Spleen (tissue), 11 donors: ENCODE measurements at regions not wholly inside any gene's neighbourhood (a gene's known extent, or its start where the extent isn't known, plus 50 kb on each side); places are given as distances from the start of the nearest gene placed in this dataset.

Experiments used
- DNase-seq: peaks from one replicate; pipeline ENCODE4 v3.0.0-alpha.2; 2020
- H3K27ac ChIP-seq, 8 donors: fragments of 200-600 bp; sonication (generic) in 7 of 8; 1 replicate in 4 of 8; 2 replicates in 4 of 8; pipeline versions ENCODE4 v1.5.0 to v1.8.0; 2016 to 2021; ENCODE audit warnings: inconsistent platforms in 4 of 8, mild to moderate bottlenecking in 4 of 8, moderate library complexity in 1 of 8
- H3K27me3 ChIP-seq, 7 donors: fragments of 200-600 bp; sonication (generic) in 6 of 7; replicated peaks in 1 of 7; 1 replicate in 4 of 7; 2 replicates in 3 of 7; pipeline versions ENCODE4 v1.5.0 to v1.8.0; 2016 to 2021; ENCODE audit warnings: inconsistent platforms in 3 of 7, mild to moderate bottlenecking in 1 of 7
- H3K36me3 ChIP-seq, 6 donors: fragments of 200-600 bp; sonication (generic) in 5 of 6; 1 replicate in 4 of 6; 2 replicates in 2 of 6; pipeline versions ENCODE4 v1.5.0 to v1.8.0; 2016 to 2021; ENCODE audit warnings: inconsistent platforms in 2 of 6
- H3K4me1 ChIP-seq, 6 donors: fragments of 200-600 bp; sonication (generic) in 5 of 6; 1 replicate in 3 of 6; 2 replicates in 3 of 6; pipeline versions ENCODE4 v1.5.0 to v1.8.0; 2016 to 2021; ENCODE audit warnings: inconsistent platforms in 3 of 6
- H3K4me3 ChIP-seq, 8 donors: fragments of 200-600 bp; sonication (generic) in 7 of 8; 1 replicate in 4 of 8; 2 replicates in 4 of 8; pipeline versions ENCODE4 v1.5.0 to v1.8.0; 2016 to 2021; ENCODE audit warnings: inconsistent platforms in 4 of 8, mild to moderate bottlenecking in 4 of 8, moderate library complexity in 2 of 8
- H3K9me3 ChIP-seq, 8 donors: fragments of 200-600 bp; sonication (generic) in 7 of 8; 1 replicate in 4 of 8; 2 replicates in 4 of 8; pipeline versions ENCODE4 v1.5.0 to v1.8.0; 2016 to 2021; ENCODE audit warnings: inconsistent platforms in 4 of 8
- CTCF ChIP-seq, 11 experiments: fragments of 200-600 bp in 7 of 11; fragments of 450-650 bp in 4 of 11; sonication (generic) in 4 of 11; IDR thresholded peaks in 8 of 11; conservative IDR thresholded peaks in 3 of 11; 1 replicate in 7 of 11; 2 replicates in 4 of 11; pipeline versions ENCODE4 v1.4.0 to v1.8.0; 2016 to 2021; ENCODE audit warnings: antibody characterized with exemption in 11 of 11, inconsistent platforms in 4 of 11, mild to moderate bottlenecking in 1 of 11
- POLR2A ChIP-seq, 3 donors: fragments of 450-650 bp; IDR thresholded peaks; one replicate each; pipeline ENCODE4 v1.5.1; 2017; ENCODE audit warnings: antibody characterized with exemption in 3 of 3, mild to moderate bottlenecking in 1 of 3
- POLR2AphosphoS5 ChIP-seq, 3 donors: sonication (generic); formaldehyde crosslinking; IDR thresholded peaks; one replicate each; pipeline ENCODE4 v1.5.1; 2017; ENCODE audit warnings: antibody characterized with exemption in 3 of 3
- WGBS, 5 donors: extraction: QIAGEN DNeasy Blood & Tissue Kit in 3 of 5; methylation state at CpG; one replicate each; pipeline versions ENCODE4 v1.1.5 to v1.1.7; 2013 to 2018; 5-methylcytosine and 5-hydroxymethylcytosine counted together
- intact Hi-C: fragments of 100-400 bp; cut with DNase I; formaldehyde crosslinking; loops from one replicate; pipeline ENCODE4 v1.15.0; 2023; ENCODE audit warnings: low total_unique reads
- donor health status: healthy with polysubstance abuse.
- donor health status: DM: no; HTN: no; CAD: no; lungs with moderate emphysema.
- donor health status: DM: no; HTN: no; CAD: no.
- donor health status: Bipolar disorder and iron deficiency.
- donor health status: healthy.
- donor health status: DM: no; HTN: no; CAD: no.
- donor health status: DM: yes; HTN: yes; CAD: no.

GRCh38 chr20:11344939-11345338 is 572.8 kb upstream of the BTBD3 start:
- Histone ChIP-seq H3K4me3 (no peak overlapping the region), H3K27me3 (no peaks in the 10 kb centered on the region), H3K36me3 (no peaks in the 10 kb centered on the region), H3K4me1 (no peaks in the 10 kb centered on the region), H3K9me3 (peaks cover 0 to 4% (median 0%) of the 10 kb centered on the region in 8 donors), H3K27ac (no peak overlapping the region)
- intact Hi-C loops, result no loop called here
- TF ChIP-seq POLR2A (IDR thresholded peaks at IDR 0.05) (no peak), CTCF (IDR thresholded peaks at IDR 0.05 in 8 of 11, conservative IDR thresholded peaks at IDR 0.05 in 3 of 11) (no peak), POLR2AphosphoS5 (IDR thresholded peaks at IDR 0.05) (no peak)
- DNase-seq, result no peak

- no peaks in the 10 kb centered on the region for H3K4me1 ChIP-seq
Measured at GRCh38 chr20:11347738-11348137, 570.0 kb upstream of the BTBD3 start.

GRCh38 chr20:11350126-11351005 is 567.3 kb upstream of the BTBD3 start:
- Histone ChIP-seq H3K4me1 (no peaks in the 10 kb centered on the region), H3K9me3 (peaks cover 0 to 4% (median 0%) of the 10 kb centered on the region in 8 donors), H3K27me3 (no peaks in the 10 kb centered on the region), H3K36me3 (no peaks in the 10 kb centered on the region), H3K4me3 (no peak overlapping the region), H3K27ac (no peak overlapping the region)
- 59 to 80% (median 64%) methylated on average over 7 of the region's 7 CpGs for WGBS, 5 donors
- TF ChIP-seq POLR2AphosphoS5 (IDR thresholded peaks at IDR 0.05), result no peak
- TF ChIP-seq POLR2A (IDR thresholded peaks at IDR 0.05), result no peak
- no peak for TF ChIP-seq CTCF (IDR thresholded peaks at IDR 0.05 in 8 of 11, conservative IDR thresholded peaks at IDR 0.05 in 3 of 11)
- DNase-seq, result no peak
- intact Hi-C loops, result no loop called here

More at GRCh38 chr20:11347738-11348137, 570.0 kb upstream of the BTBD3 start:
- TF ChIP-seq CTCF (IDR thresholded peaks at IDR 0.05 in 8 of 11, conservative IDR thresholded peaks at IDR 0.05 in 3 of 11) (no peak), POLR2AphosphoS5 (IDR thresholded peaks at IDR 0.05) (no peak), POLR2A (IDR thresholded peaks at IDR 0.05) (no peak)
- intact Hi-C loops, result no loop called here
- WGBS, 5 donors, result 69 to 82% (median 75%) methylated on average over 4 of the region's 4 CpGs
- DNase-seq, result no peak
- Histone ChIP-seq H3K27me3 (no peaks in the 10 kb centered on the region), H3K36me3 (no peaks in the 10 kb centered on the region), H3K27ac (no peak overlapping the region), H3K4me3 (no peak overlapping the region), H3K9me3 (peaks cover 0 to 4% (median 0%) of the 10 kb centered on the region in 8 donors)

GRCh38 chr20:11352041-11352440 is 565.7 kb upstream of the BTBD3 start:
- no peak for DNase-seq
- Histone ChIP-seq H3K4me1 (no peaks in the 10 kb centered on the region), H3K4me3 (no peak overlapping the region), H3K27ac (no peak overlapping the region), H3K36me3 (no peaks in the 10 kb centered on the region), H3K27me3 (no peaks in the 10 kb centered on the region), H3K9me3 (peaks cover 0 to 4% (median 0%) of the 10 kb centered on the region in 8 donors)
- TF ChIP-seq POLR2A (IDR thresholded peaks at IDR 0.05) (no peak), CTCF (IDR thresholded peaks at IDR 0.05 in 8 of 11, conservative IDR thresholded peaks at IDR 0.05 in 3 of 11) (no peak), POLR2AphosphoS5 (IDR thresholded peaks at IDR 0.05) (no peak)
- intact Hi-C loops, result no loop called here
